HG03442 (cell line): ENCODE measurements at regions not wholly inside any gene's neighbourhood (a gene's known extent, or its start where the extent isn't known, plus 50 kb on each side); places are given as distances from the start of the nearest gene placed in this dataset.
"Not testable (repeated sequence)": the region's sequence is repeated elsewhere in the genome, so short reads cannot be mapped to it uniquely, and the experiment has no call there.

ENCODE experiments used
- ATAC-seq: cut with Tn5 transposase; IDR thresholded peaks from one replicate; pipeline ENCODE4 v1.9.1; 2021; ENCODE audit warnings: mild to moderate bottlenecking, moderate library complexity; ENCODE audit not compliant: unreplicated experiment

GRCh38 chr6:90374201-90374600 lies 77.6 kb upstream of the BACH2 start:
- ATAC-seq = no peak

GRCh38 chr6:90372885-90373284 lies 76.2 kb upstream of the BACH2 start:
- no peak for ATAC-seq

- ATAC-seq = no peak
Observed at GRCh38 chr6:90372450-90372849, 75.8 kb upstream of the BACH2 start.

GRCh38 chr6:90370493-90370959 lies 73.9 kb upstream of the BACH2 start:
- no peak for ATAC-seq

- ATAC-seq = no peak
Observed at GRCh38 chr6:90369651-90370050, 73.0 kb upstream of the BACH2 start.

GRCh38 chr6:90369024-90369519 lies 72.4 kb upstream of the BACH2 start:
- ATAC-seq = peak; percentile 100

- no peak for ATAC-seq
Observed at GRCh38 chr6:90368601-90369000, 72.0 kb upstream of the BACH2 start.

GRCh38 chr6:90368001-90368400 lies 71.4 kb upstream of the BACH2 start:
- no peak for ATAC-seq

- no peak for ATAC-seq
Observed at GRCh38 chr6:90365565-90366219, 69.0 kb upstream of the BACH2 start.

GRCh38 chr6:90365002-90365401 lies 68.4 kb upstream of the BACH2 start:
- ATAC-seq = no peak

GRCh38 chr6:90364286-90364685 lies 67.6 kb upstream of the BACH2 start:
- no peak for ATAC-seq

- no peak for ATAC-seq
Observed at GRCh38 chr6:90362318-90362717, 65.7 kb upstream of the BACH2 start.

- no peak for ATAC-seq
Observed at GRCh38 chr6:90361174-90361573, 64.5 kb upstream of the BACH2 start.

GRCh38 chr6:90358036-90358770 lies 61.6 kb upstream of the BACH2 start:
- not testable (repeated sequence) for ATAC-seq

- no peak for ATAC-seq
Observed at GRCh38 chr6:90356012-90356421, 59.4 kb upstream of the BACH2 start.

- ATAC-seq = no peak
Observed at GRCh38 chr6:90354961-90355360, 58.3 kb upstream of the BACH2 start.

GRCh38 chr6:90351696-90352095 lies 55.1 kb upstream of the BACH2 start:
- no peak for ATAC-seq

GRCh38 chr6:90350689-90351554 lies 54.3 kb upstream of the BACH2 start:
- no peak for ATAC-seq

- ATAC-seq = no peak
Observed at GRCh38 chr6:90347411-90347851, 50.8 kb upstream of the BACH2 start.

GRCh38 chr6:90346729-90347128 lies 50.1 kb upstream of the BACH2 start:
- ATAC-seq = no peak
